Endothelial cell of umbilical vein (primary cell): ENCODE measurements at regions not wholly inside any gene's neighbourhood (a gene's known extent, or its start where the extent isn't known, plus 50 kb on each side); places are given as distances from the start of the nearest gene placed in this dataset.

ENCODE experiments used
- BruUV-seq: library from RNA; stranded (reverse); fragments of 400-500 nt; replicated peaks from 2 replicates; lab custom pipeline; 2021; lab: Mats Ljungman, UMichigan
- CTCF ChIA-PET: fragments of 300-600, 350-600 bp; sonication (Branson Sonifier 250); formaldehyde crosslinking; loops from one replicate; lab custom pipeline; 2021; ENCODE audit warnings: antibody characterized with exemption, inconsistent platforms; lab: Charles Lee
- POLR2A ChIA-PET: fragments of 300-600, 350-600 bp; sonication (Branson Sonifier 250); formaldehyde crosslinking; loops from one replicate; lab custom pipeline; 2021; ENCODE audit warnings: antibody characterized with exemption, inconsistent platforms; lab: Charles Lee
- DNase-seq: peaks from one replicate; pipeline ENCODE4 v3.0.0-alpha.2; 2011; ENCODE audit warnings: low read depth, low spot score
- FAIRE-seq: peaks from 2 replicates; lab custom pipeline; 2011; peaks lifted over from hg19 to GRCh38; lab: Jason Lieb, UNC
- H2AFZ ChIP-seq: 2 replicates; pipeline ENCODE4 v1.6.0; 2012; ENCODE audit warnings: low read depth, low read length, control low read depth, inconsistent platforms
- H3K27ac ChIP-seq: 2 replicates; pipeline ENCODE4 v1.5.1; 2011; ENCODE audit warnings: low read depth, mild to moderate bottlenecking, control low read depth, low read length, moderate library complexity; ENCODE audit not compliant: insufficient read depth
- H3K27me3 ChIP-seq, 2 experiments: 2 replicates each; pipeline versions ENCODE4 v1.6.0 to v1.6.1; 2011; ENCODE audit warnings: low read length in 2 of 2, mixed read lengths in 1 of 2; ENCODE audit not compliant: control insufficient read depth in 2 of 2, insufficient read depth in 2 of 2
- H3K36me3 ChIP-seq, 2 experiments: 2 replicates in 1 of 2; 3 replicates in 1 of 2; pipeline ENCODE4 v1.5.1; 2011; ENCODE audit warnings: low read length in 2 of 2, mild to moderate bottlenecking in 1 of 2, moderate library complexity in 1 of 2; ENCODE audit not compliant: control insufficient read depth in 2 of 2, insufficient read depth in 2 of 2; ENCODE audit errors: extremely low read depth in 1 of 2
- H3K4me1 ChIP-seq: 3 replicates; pipeline ENCODE4 v1.5.1; 2011; ENCODE audit warnings: mild to moderate bottlenecking, low read length; ENCODE audit not compliant: control insufficient read depth, insufficient read depth; ENCODE audit errors: extremely low read depth
- H3K4me2 ChIP-seq: 2 replicates; pipeline ENCODE4 v1.6.1; 2011; ENCODE audit warnings: low read length, control low read depth, mixed read lengths; ENCODE audit not compliant: insufficient read depth
- H3K4me3 ChIP-seq, 3 experiments: fragments of 200-600 bp in 1 of 3; sonication (generic), shearing (Covaris generic) in 1 of 3; replicated peaks in 1 of 3; 2 replicates each; pipeline ENCODE4 v1.5.1; 2011 to 2016; ENCODE audit warnings: control low read depth in 3 of 3, low read length in 3 of 3, mild to moderate bottlenecking in 2 of 3, inconsistent platforms in 1 of 3, low read depth in 1 of 3, moderate library complexity in 1 of 3; ENCODE audit not compliant: insufficient read depth in 1 of 3
- H3K79me2 ChIP-seq: 2 replicates; pipeline ENCODE4 v1.6.0; 2012; ENCODE audit warnings: low read length, inconsistent platforms; ENCODE audit not compliant: control insufficient read depth, insufficient read depth
- H3K9ac ChIP-seq: replicated peaks from 2 replicates; pipeline ENCODE3; 2011; ENCODE audit warnings: low read length, control low read depth; ENCODE audit not compliant: insufficient read depth; ENCODE audit errors: extremely low read depth
- H3K9me1 ChIP-seq: replicated peaks from 3 replicates; pipeline ENCODE4 v1.6.0; 2011; ENCODE audit warnings: mild to moderate bottlenecking, low read length; ENCODE audit not compliant: control insufficient read depth, insufficient read depth; ENCODE audit errors: extremely low read depth
- H3K9me3 ChIP-seq: replicated peaks from 2 replicates; pipeline ENCODE4 v1.5.1; 2012; ENCODE audit warnings: low read length, inconsistent platforms; ENCODE audit not compliant: control insufficient read depth, insufficient read depth
- H4K20me1 ChIP-seq: replicated peaks from 2 replicates; pipeline ENCODE3; 2011; ENCODE audit warnings: mild to moderate bottlenecking, low read length; ENCODE audit not compliant: control insufficient read depth, insufficient read depth; ENCODE audit errors: extremely low read depth
- FOS ChIP-seq: IDR thresholded peaks from 2 replicates; pipeline ENCODE4 v1.6.1; 2011; ENCODE audit warnings: mild to moderate bottlenecking, low read length, moderate library complexity, borderline replicate concordance; ENCODE audit not compliant: insufficient read depth
- GATA2 ChIP-seq: IDR thresholded peaks from 2 replicates; pipeline ENCODE4 v1.7.0; 2011; ENCODE audit warnings: low read depth, mild to moderate bottlenecking, moderate library complexity, mixed read lengths, low read length; ENCODE audit not compliant: insufficient read length, insufficient read depth
- JUN ChIP-seq: IDR thresholded peaks from 2 replicates; pipeline ENCODE4 v1.6.1; 2011; ENCODE audit warnings: borderline replicate concordance, low read depth; ENCODE audit not compliant: insufficient read length, insufficient read depth
- POLR2A ChIP-seq: IDR thresholded peaks from 2 replicates; pipeline ENCODE4 v1.6.1; 2012; ENCODE audit warnings: low read depth, mild to moderate bottlenecking, control low read depth, low read length
- dilution Hi-C: fragments of 300-500 bp; cut with MboI; formaldehyde crosslinking; loops from one replicate; pipeline ENCODE4 v1.15.0; 2019; ENCODE audit warnings: low sequenced_read_pairs; ENCODE audit not compliant: extremely low pct_ligation_motif_present
- intact Hi-C: fragments of 100-400 bp; cut with micrococcal nuclease; formaldehyde crosslinking; loops from one replicate; pipeline ENCODE4 v1.10.0; 2022
- TF ChIP-seq, protein P1 (sequence below): IDR thresholded peaks from 2 replicates; pipeline ENCODE4 v1.6.1; 2011; ENCODE audit not compliant: insufficient read depth, insufficient read length
- TF ChIP-seq, protein P2 (sequence below), 2 donors: IDR thresholded peaks; 1 replicate in 1 of 2; 2 replicates in 1 of 2; pipeline ENCODE4 v1.5.1; 2011; ENCODE audit warnings: low read length in 2 of 2, mild to moderate bottlenecking in 2 of 2, moderate library complexity in 2 of 2, control low read depth in 1 of 2, inconsistent platforms in 1 of 2, low read depth in 1 of 2; ENCODE audit not compliant: insufficient read depth in 1 of 2; ENCODE audit errors: extremely low read depth in 1 of 2

DNA sequence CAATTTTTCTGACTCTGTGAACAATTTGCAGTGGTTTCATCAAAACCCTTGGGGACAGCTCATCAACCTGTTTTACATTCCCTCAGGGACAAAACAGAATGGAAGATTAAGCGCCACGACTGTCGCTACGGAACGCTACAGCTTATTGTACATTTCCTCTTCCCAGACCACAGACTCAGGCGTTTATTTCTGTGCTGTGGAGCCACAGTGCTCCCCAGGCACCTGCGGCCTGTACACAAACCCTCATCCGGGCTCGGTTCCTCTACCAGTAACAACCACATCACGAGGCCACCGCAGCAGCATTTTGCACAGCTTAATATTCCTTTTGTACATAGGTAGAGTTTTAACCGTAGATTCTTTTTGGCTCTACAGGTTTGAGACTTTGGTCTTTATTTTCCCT, 397.4 kb upstream of the OR4E1 start:
- dilution Hi-C loops: no loop called here
- FAIRE-seq: no peak
- DNase-seq: no peak
- H3K9me3 ChIP-seq: no peaks in the 10 kb centered on the region
- H3K9me1 ChIP-seq: no peaks in the 10 kb centered on the region
- H3K4me1 ChIP-seq: peaks cover 9% of the 10 kb centered on the region
- H3K4me3 ChIP-seq: no peak overlapping the region
- peak overlapping the region; percentile 44 for H2AFZ ChIP-seq
- TF ChIP-seq FOS: no peak
- H3K9ac ChIP-seq: no peak overlapping the region
- H3K79me2 ChIP-seq: no peaks in the 10 kb centered on the region
- POLR2A ChIA-PET: no interaction called here
- H4K20me1 ChIP-seq: no peaks in the 10 kb centered on the region
- H3K4me2 ChIP-seq: no peak overlapping the region
- CTCF ChIA-PET: interaction anchor here (0.6 to 1.4 kb wide), 11 partner anchors 13 to 219 kb away, joined by 3 to 4 read pairs (median 3); no protein-coding TSS in a partner anchor
- H3K27me3 ChIP-seq: peaks cover 2 to 3% of the 10 kb centered on the region in 2 experiments
- no peak overlapping the region for H3K27ac ChIP-seq
- no TSS peak for BruUV-seq
- no peaks in the 10 kb centered on the region for H3K36me3 ChIP-seq
- intact Hi-C loops: no loop called here

DNA sequence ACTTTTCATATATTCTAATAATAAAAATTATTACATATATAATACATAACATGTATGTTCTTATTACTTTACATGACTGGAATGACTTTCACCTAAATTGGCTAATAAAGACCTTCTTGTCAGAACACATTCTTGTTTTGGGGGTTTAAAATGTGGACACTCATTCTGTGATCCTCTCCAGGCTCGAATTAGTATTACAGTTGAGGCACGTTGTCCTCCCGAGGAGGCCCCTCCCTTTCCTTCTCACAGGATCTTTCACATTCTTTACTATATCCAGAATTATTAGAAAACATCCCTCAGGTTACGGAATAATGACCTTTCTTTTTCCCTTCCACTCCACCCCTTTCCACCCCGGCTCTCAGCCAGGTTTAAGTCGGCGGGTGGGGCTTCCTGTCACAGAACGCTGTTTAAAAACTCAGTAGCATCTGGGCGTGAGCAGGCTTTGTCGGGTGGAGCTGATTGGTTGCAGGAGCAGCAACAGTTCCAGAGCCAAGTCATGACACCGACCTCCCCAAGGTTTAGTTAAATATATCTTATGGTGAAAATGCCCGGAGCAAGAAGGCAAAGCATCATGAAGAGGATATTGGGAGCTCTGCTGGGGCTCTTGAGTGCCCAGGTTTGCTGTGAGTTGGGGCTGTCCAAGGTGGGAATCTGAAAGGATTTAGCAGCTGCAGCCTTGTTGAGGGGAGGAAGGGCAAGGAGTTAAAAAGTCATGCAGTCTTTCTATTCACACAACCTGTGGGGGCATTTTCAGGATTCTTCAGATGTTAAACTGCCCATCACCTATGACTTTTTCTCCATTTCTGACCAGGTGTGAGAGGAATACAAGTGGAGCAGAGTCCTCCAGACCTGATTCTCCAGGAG, 396.7 kb upstream of the OR4E1 start:
- DNase-seq: peak; percentile 22
- dilution Hi-C loops: no loop called here
- Histone ChIP-seq H3K79me2 (no peaks in the 10 kb centered on the region), H3K27ac (no peak overlapping the region), H4K20me1 (no peaks in the 10 kb centered on the region), H3K9me1 (no peaks in the 10 kb centered on the region), H3K36me3 (no peaks in the 10 kb centered on the region), H3K9me3 (no peaks in the 10 kb centered on the region), H3K9ac (no peak overlapping the region), H3K27me3 (peaks cover 3 to 4% of the 10 kb centered on the region in 2 experiments), H3K4me1 (peaks cover 11% of the 10 kb centered on the region), H3K4me3 (peak overlapping the region in 2 of 3 experiments; percentile 9 to 23), H2AFZ (peak overlapping the region; percentile 81), H3K4me2 (peak overlapping the region; percentile 59)
- ChIA-PET POLR2A (no interaction called here), CTCF (interaction anchor here (0.6 to 1.9 kb wide), 11 partner anchors 14 to 219 kb away, joined by 3 to 9 read pairs (median 3); no protein-coding TSS in a partner anchor)
- intact Hi-C loops: no loop called here
- FAIRE-seq: no peak
- no TSS peak for BruUV-seq
- no peak for TF ChIP-seq GATA2
- TF ChIP-seq, protein P1, sequence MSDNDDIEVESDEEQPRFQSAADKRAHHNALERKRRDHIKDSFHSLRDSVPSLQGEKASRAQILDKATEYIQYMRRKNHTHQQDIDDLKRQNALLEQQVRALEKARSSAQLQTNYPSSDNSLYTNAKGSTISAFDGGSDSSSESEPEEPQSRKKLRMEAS: no peak
- TF ChIP-seq JUN: no peak
- TF ChIP-seq, protein P2, sequence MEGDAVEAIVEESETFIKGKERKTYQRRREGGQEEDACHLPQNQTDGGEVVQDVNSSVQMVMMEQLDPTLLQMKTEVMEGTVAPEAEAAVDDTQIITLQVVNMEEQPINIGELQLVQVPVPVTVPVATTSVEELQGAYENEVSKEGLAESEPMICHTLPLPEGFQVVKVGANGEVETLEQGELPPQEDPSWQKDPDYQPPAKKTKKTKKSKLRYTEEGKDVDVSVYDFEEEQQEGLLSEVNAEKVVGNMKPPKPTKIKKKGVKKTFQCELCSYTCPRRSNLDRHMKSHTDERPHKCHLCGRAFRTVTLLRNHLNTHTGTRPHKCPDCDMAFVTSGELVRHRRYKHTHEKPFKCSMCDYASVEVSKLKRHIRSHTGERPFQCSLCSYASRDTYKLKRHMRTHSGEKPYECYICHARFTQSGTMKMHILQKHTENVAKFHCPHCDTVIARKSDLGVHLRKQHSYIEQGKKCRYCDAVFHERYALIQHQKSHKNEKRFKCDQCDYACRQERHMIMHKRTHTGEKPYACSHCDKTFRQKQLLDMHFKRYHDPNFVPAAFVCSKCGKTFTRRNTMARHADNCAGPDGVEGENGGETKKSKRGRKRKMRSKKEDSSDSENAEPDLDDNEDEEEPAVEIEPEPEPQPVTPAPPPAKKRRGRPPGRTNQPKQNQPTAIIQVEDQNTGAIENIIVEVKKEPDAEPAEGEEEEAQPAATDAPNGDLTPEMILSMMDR (IDR thresholded peaks at IDR 0.05; ENCODE audit: extremely low read depth in 1 of 2, insufficient read depth in 1 of 2, low read depth in 1 of 2, low read length in 2 of 2): no peak
- TF ChIP-seq FOS: no peak
- no peak for TF ChIP-seq POLR2A
